Raji (cell line): ENCODE measurements at regions not wholly inside any gene's neighbourhood (a gene's known extent, or its start where the extent isn't known, plus 50 kb on each side); places are given as distances from the start of the nearest gene placed in this dataset.

ENCODE experiments used
- POLR2A ChIP-seq: IDR thresholded peaks from 2 replicates; pipeline ENCODE4 v1.6.1; 2011; ENCODE audit warnings: low read depth, low read length, control low read depth; ENCODE audit not compliant: insufficient read depth

- no peak for TF ChIP-seq POLR2A
These were observed 436.9 kb upstream of the C2CD4B start for GRCh38 chr15:62601777-62602545.

DNA sequence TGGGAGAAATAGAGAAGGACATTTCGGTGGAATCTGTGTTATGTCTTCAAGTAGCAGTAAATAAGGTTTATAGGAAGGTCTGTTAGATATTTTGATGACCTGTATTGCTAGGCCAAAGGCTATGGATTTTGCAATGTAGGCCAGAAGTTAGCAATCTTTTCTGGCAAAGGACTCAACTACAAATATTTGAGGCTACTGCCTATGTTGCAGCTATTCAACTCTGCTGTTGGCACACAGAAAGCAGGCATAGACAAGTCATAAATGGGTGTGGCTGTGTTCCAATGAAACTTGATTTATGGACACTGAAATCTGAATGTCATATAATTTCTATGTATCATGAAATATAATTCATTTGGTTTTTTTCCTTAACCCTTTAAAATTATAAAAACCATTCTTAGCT, 438.7 kb upstream of the C2CD4B start:
- TF ChIP-seq POLR2A, result no peak

DNA sequence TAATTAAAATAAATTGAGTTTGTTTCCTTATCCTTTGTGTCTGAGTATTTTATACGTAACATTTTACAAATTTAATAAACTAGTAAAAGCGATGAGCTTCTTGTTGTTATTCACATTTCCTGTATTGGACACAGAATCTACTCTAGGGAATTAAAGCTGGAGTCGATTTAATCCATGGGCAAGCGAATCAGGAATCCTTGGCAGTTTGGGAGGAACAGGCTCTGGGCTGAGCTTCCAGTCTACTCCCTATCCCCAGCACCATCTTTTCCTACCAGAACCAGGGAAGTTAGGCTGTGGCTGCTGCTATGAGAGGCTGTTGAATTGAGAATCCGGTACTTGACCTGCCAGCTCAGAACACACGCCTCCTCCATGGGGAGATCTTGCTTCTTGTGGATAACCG, 437.3 kb upstream of the TPM1 start:
- TF ChIP-seq POLR2A, result no peak

GRCh38 chr15:62606376-62607113, 436.0 kb upstream of the TPM1 start:
- no peak for TF ChIP-seq POLR2A

- no peak for TF ChIP-seq POLR2A
These were observed 435.5 kb upstream of the TPM1 start for GRCh38 chr15:62607114-62607462.

- no peak for TF ChIP-seq POLR2A
These were observed 434.9 kb upstream of the TPM1 start for GRCh38 chr15:62607643-62608042.

GRCh38 chr15:62608369-62608768, 434.2 kb upstream of the TPM1 start:
- no peak for TF ChIP-seq POLR2A

GRCh38 chr15:62610265-62610869, 432.2 kb upstream of the TPM1 start:
- TF ChIP-seq POLR2A, result no peak

DNA sequence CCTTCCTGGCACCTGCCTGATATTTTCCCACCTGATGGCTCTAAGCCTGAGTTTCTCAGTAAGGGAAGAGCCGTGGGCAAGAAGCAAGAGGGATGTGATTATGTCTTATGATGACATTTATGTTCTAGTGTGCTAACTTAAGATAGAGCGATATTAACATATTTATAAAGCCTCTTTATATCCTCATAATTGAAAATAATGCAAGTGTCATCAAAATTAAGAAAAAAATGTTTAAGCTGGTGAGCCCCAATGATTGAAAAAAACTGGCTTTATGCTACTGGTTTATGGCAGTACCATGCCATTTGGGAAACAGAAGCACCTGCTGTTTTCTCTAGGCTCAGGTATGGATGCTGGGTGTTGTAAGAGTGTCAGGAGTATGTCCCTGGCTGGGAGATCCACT, 431.5 kb upstream of the TPM1 start:
- no peak for TF ChIP-seq POLR2A

DNA sequence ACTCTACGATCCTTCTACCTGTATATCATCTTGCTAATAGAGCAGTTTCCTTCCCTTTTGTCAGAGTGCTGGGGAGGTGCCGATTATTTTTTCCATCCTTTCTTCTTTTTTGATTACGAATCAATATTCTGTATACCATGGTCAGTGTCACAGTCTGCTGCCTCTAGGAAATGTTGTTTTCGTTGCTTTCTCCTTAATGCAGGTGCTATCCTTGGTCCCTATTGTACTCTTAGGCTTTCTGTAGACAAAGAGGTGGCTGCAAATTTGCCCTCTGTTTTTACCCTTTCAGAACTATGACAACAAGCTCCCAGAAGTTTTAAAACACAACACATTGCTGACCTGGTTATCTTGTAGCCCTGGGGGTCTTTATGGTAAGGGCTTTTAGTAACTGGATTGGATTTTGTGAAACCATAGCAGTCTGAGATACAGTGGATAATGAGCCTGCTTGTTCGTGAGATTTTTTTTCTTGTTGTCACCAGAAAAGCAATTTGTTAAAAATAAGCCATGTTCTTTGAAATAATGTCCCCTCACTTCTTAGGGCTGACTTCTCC, 430.3 kb upstream of the TPM1 start:
- no peak for TF ChIP-seq POLR2A

- no peak for TF ChIP-seq POLR2A
These were observed 429.8 kb upstream of the TPM1 start for GRCh38 chr15:62612771-62613170.

DNA sequence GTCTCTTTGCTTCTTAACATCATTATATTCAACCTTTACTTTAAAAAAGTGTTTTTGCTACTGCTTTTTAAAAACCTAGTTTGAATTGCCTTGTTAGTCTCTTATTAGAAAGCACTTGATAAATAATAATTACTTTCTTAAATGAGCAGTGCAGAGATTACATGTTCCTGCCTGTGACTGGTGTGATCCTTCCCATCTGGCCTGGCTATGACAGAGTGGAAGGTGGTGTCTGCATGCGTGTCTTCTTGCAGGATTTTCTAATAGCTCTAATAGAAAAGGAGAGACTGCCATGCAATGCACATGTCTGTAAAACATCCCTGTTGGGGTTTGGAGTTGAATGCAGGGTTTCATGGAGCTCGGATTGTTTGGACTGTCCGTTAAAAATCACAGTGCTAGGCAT, 425.8 kb upstream of the TPM1 start:
- TF ChIP-seq POLR2A, result no peak

DNA sequence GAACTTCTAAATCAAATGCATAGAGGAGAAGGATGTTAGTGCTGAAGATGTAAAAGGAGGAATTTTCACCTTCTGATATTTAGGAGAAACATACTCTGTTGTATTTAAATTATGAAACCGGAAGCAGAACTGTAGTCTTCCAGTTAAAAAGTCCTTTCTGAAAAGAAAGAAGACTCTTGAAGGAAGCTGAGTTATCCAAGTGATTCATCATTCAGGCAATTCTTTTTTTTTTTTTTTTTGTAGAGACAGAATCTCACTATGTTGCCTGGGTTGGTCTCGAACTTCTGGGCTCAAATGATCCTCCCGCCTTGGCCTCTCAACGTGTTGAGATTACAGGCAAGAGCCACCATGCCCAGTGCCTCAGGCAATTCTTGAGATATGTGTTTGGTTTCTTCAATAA, 424.8 kb upstream of the TPM1 start:
- TF ChIP-seq POLR2A, result no peak

DNA sequence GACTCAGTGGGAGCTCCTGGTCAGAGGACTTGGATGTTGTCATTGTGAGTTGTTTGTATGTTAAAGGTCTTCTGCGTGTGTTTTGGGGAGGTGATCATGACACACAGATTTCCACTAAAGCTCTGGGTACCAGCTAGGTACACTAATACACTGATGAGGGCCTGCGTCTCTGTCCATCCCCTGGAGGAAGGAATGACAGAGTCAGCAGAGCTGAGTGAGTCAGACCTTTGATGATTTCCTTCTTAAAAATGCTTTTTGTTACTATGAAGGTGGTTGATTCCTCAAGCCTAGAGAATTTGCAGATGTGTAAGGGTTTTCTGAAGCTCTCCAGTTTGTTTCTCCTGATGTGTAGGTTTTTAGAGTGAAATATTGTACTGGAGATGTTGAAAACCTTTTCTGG, 424.1 kb upstream of the TPM1 start:
- TF ChIP-seq POLR2A, result no peak

DNA sequence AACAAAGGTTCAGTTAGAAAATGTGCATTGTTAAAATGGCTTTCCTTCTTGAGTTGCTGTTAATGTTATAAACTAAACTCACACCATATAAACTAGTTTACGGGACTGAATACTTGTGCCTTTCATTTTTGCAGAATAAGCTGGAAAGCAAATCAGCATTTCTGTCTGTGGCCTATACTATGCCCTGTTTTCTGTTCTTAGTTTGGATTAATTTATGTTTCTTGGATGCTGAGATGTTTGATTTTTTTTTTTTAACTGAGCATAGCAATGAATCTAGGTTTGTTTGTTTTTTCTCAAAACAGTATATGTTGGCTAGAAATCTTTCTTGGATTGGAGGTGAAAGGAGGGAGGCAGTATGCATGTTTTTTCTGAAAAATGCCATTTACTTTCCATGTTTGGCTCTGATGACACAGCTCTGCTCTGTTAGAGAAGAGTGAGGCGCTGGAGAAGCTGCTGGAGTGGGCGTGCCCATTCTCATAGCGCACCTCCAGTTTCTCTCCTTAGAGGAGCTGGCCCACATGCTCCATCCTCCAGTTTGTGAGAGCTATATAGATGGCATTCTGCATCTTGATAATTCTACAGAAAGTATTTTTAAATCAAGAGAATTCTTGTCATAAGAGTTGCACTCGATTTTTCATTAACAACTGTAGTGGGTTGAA, 423.6 kb upstream of the TPM1 start:
- no peak for TF ChIP-seq POLR2A
